CD4-positive, alpha-beta memory T cell (primary cell): ENCODE measurements at regions not wholly inside any gene's neighbourhood (a gene's known extent, or its start where the extent isn't known, plus 50 kb on each side); places are given as distances from the start of the nearest gene placed in this dataset.

ENCODE experiments used
- CTCF ChIA-PET: fragments of 350-600 bp; sonication (Branson Sonifier 250); formaldehyde crosslinking; loops from one replicate; lab custom pipeline; 2021; ENCODE audit warnings: inconsistent platforms; ENCODE audit not compliant: partially characterized antibody; lab: Charles Lee
- POLR2A ChIA-PET: fragments of 350-600 bp; sonication (Branson Sonifier 250); formaldehyde crosslinking; loops from one replicate; lab custom pipeline; 2021; ENCODE audit not compliant: partially characterized antibody; lab: Charles Lee
- DNase-seq, 5 donors: peaks; one replicate each; pipeline versions ENCODE4 v3.0.0 to v3.0.0-alpha.2; 2020 to 2022; ENCODE audit warnings: mixed read lengths in 1 of 5
- H3K27ac ChIP-seq: one replicate; pipeline ENCODE4 v1.7.0; 2013; ENCODE audit warnings: low read depth, low read length
- H3K27me3 ChIP-seq: 2 replicates; pipeline ENCODE4 v1.7.0; 2013; ENCODE audit warnings: mild to moderate bottlenecking, low read length, moderate library complexity; ENCODE audit not compliant: insufficient read depth
- H3K36me3 ChIP-seq: 2 replicates; pipeline ENCODE4 v1.7.0; 2013; ENCODE audit warnings: mild to moderate bottlenecking, low read length, moderate library complexity; ENCODE audit not compliant: insufficient read depth
- H3K4me1 ChIP-seq: 2 replicates; pipeline ENCODE4 v1.7.0; 2013; ENCODE audit warnings: mild to moderate bottlenecking, low read length, moderate library complexity; ENCODE audit not compliant: insufficient read depth
- H3K4me3 ChIP-seq, 2 donors: one replicate each; pipeline ENCODE4 v1.7.0; 2013; ENCODE audit warnings: low read length in 2 of 2, mild to moderate bottlenecking in 1 of 2
- H3K9me3 ChIP-seq, 2 donors: one replicate each; pipeline ENCODE4 v1.7.0; 2013; ENCODE audit warnings: low read length in 2 of 2, control low read depth in 1 of 2; ENCODE audit not compliant: control insufficient read depth in 1 of 2
- H3K27ac Mint-ChIP-seq, 7 donors: one replicate each; pipeline ENCODE4 v1.8.0; 2020 to 2021; ENCODE audit warnings: mixed read lengths in 7 of 7, mild to moderate bottlenecking in 6 of 7, inconsistent platforms in 3 of 7, moderate library complexity in 3 of 7
- H3K27me3 Mint-ChIP-seq, 2 donors: one replicate each; pipeline ENCODE4 v1.8.0; 2020 to 2021; ENCODE audit warnings: mixed read lengths in 2 of 2
- H3K36me3 Mint-ChIP-seq, 2 donors: one replicate each; pipeline ENCODE4 v1.8.0; 2020 to 2021; ENCODE audit warnings: mixed read lengths in 2 of 2, inconsistent platforms in 1 of 2, mild to moderate bottlenecking in 1 of 2
- H3K4me1 Mint-ChIP-seq, 4 donors: one replicate each; pipeline ENCODE4 v1.8.0; 2020 to 2021; ENCODE audit warnings: mixed read lengths in 4 of 4, mild to moderate bottlenecking in 1 of 4
- H3K4me3 Mint-ChIP-seq, 8 donors: one replicate each; pipeline ENCODE4 v1.8.0; 2020 to 2021; ENCODE audit warnings: mixed read lengths in 8 of 8, mild to moderate bottlenecking in 7 of 8, moderate library complexity in 6 of 8, inconsistent platforms in 3 of 8
- H3K9me3 Mint-ChIP-seq, 8 donors: one replicate each; pipeline ENCODE4 v1.8.0; 2020 to 2021; ENCODE audit warnings: mixed read lengths in 8 of 8, mild to moderate bottlenecking in 5 of 8, inconsistent platforms in 3 of 8, moderate library complexity in 1 of 8
- intact Hi-C: fragments of 100-400 bp; cut with micrococcal nuclease; formaldehyde crosslinking; loops from one replicate; pipeline ENCODE4 v1.15.1; 2023

- CTCF ChIA-PET = interaction anchor here (0.9 to 5.0 kb wide), 3 partner anchors 137 to 1259 kb away, joined by 3 to 64 read pairs (median 5); no protein-coding TSS in a partner anchor
- POLR2A ChIA-PET = interaction anchor here (1.0 to 3.6 kb wide), 7 partner anchors 8 to 1254 kb away, joined by 3 to 19 read pairs (median 5); no protein-coding TSS in a partner anchor
Measured at GRCh38 chr2:7430421-7430868, 513.2 kb downstream of the RNF144A start.

GRCh38 chr2:7430869-7431641, 513.8 kb downstream of the RNF144A start:
- peaks cover 0 to 9% (median 4%) of the 10 kb centered on the region in 8 donors for H3K9me3 Mint-ChIP-seq
- intact Hi-C loops = loop anchor here (2.0 kb wide), 2 partner anchors 20 to 300 kb away; no protein-coding TSS in a partner anchor
- H3K27ac Mint-ChIP-seq = peak overlapping the region in 2 of 7 donors; percentile 86 to 91
- H3K27me3 Mint-ChIP-seq = peaks cover 0 to 1% of the 10 kb centered on the region in 2 donors
- Histone ChIP-seq H3K4me3 (peak overlapping the region in 1 of 2 donors; percentile 51), H3K4me1 (peaks cover 12% of the 10 kb centered on the region), H3K27ac (no peak overlapping the region), H3K36me3 (no peaks in the 10 kb centered on the region), H3K27me3 (no peaks in the 10 kb centered on the region), H3K9me3 (no peaks in the 10 kb centered on the region)
- CTCF ChIA-PET = interaction anchor here (0.9 to 1.4 kb wide), 2 partner anchors 136 to 240 kb away, joined by 3 to 5 read pairs; no protein-coding TSS in a partner anchor
- POLR2A ChIA-PET = interaction anchor here (0.8 to 1.4 kb wide), 6 partner anchors 137 to 1253 kb away, joined by 3 to 11 read pairs (median 4); no protein-coding TSS in a partner anchor
- no peaks in the 10 kb centered on the region for H3K36me3 Mint-ChIP-seq
- peak overlapping the region; percentile 60 to 87 (median 78) for H3K4me3 Mint-ChIP-seq
- peak in 3 of 5 donors; percentile 15 to 37 (median 19) for DNase-seq
- H3K4me1 Mint-ChIP-seq = peaks cover 19 to 54% (median 36%) of the 10 kb centered on the region in 4 donors

More at GRCh38 chr2:7430421-7430868, 513.2 kb downstream of the RNF144A start:
- intact Hi-C loops = loop anchor here (2.0 kb wide), 2 partner anchors 20 to 300 kb away; no protein-coding TSS in a partner anchor
- peaks cover 19 to 49% (median 33%) of the 10 kb centered on the region in 4 donors for H3K4me1 Mint-ChIP-seq
- H3K36me3 Mint-ChIP-seq = no peaks in the 10 kb centered on the region
- H3K4me3 ChIP-seq = peak overlapping the region in 1 of 2 donors; percentile 51
- no peak for DNase-seq
- peaks cover 0 to 9% (median 4%) of the 10 kb centered on the region in 8 donors for H3K9me3 Mint-ChIP-seq
- H3K4me1 ChIP-seq = peaks cover 9% of the 10 kb centered on the region
- peaks cover 0 to 1% of the 10 kb centered on the region in 2 donors for H3K27me3 Mint-ChIP-seq
- no peaks in the 10 kb centered on the region for H3K27me3 ChIP-seq
- H3K36me3 ChIP-seq = no peaks in the 10 kb centered on the region
- no peaks in the 10 kb centered on the region for H3K9me3 ChIP-seq
- no peak overlapping the region for H3K27ac ChIP-seq
- peak overlapping the region; percentile 19 to 93 (median 86) for H3K27ac Mint-ChIP-seq
- peak overlapping the region; percentile 64 to 87 (median 78) for H3K4me3 Mint-ChIP-seq

- POLR2A ChIA-PET = no interaction called here
- Histone ChIP-seq H3K9me3 (no peaks in the 10 kb centered on the region), H3K27me3 (no peaks in the 10 kb centered on the region), H3K36me3 (no peaks in the 10 kb centered on the region), H3K27ac (no peak overlapping the region), H3K4me3 (no peak overlapping the region), H3K4me1 (peaks cover 26% of the 10 kb centered on the region)
- H3K4me3 Mint-ChIP-seq = peak overlapping the region in 6 of 8 donors; percentile 18 to 70 (median 46)
- H3K36me3 Mint-ChIP-seq = no peaks in the 10 kb centered on the region
- CTCF ChIA-PET = no interaction called here
- peaks cover 21 to 66% (median 42%) of the 10 kb centered on the region in 4 donors for H3K4me1 Mint-ChIP-seq
- peak overlapping the region in 4 of 7 donors; percentile 4 to 60 (median 31) for H3K27ac Mint-ChIP-seq
- DNase-seq = no peak
- peaks cover 0 to 1% of the 10 kb centered on the region in 2 donors for H3K27me3 Mint-ChIP-seq
- H3K9me3 Mint-ChIP-seq = peaks cover 0 to 9% (median 4%) of the 10 kb centered on the region in 8 donors
- intact Hi-C loops = no loop called here
Measured at GRCh38 chr2:7432436-7432835, 515.2 kb downstream of the RNF144A start.

- POLR2A ChIA-PET = interaction anchor here (0.9 to 1.5 kb wide), 2 partner anchors 131 to 1245 kb away, joined by 3 to 4 read pairs; partner anchors contain the start of gene ID2
- H3K4me3 Mint-ChIP-seq = peak overlapping the region in 1 of 8 donors; percentile 35
- H3K27ac Mint-ChIP-seq = peak overlapping the region in 4 of 7 donors; percentile 24 to 75 (median 61)
- H3K9me3 Mint-ChIP-seq = peaks cover 0 to 9% (median 4%) of the 10 kb centered on the region in 8 donors
- Histone ChIP-seq H3K36me3 (no peaks in the 10 kb centered on the region), H3K4me3 (no peak overlapping the region), H3K9me3 (no peaks in the 10 kb centered on the region), H3K27ac (no peak overlapping the region), H3K4me1 (peaks cover 30% of the 10 kb centered on the region), H3K27me3 (no peaks in the 10 kb centered on the region)
- intact Hi-C loops = no loop called here
- H3K27me3 Mint-ChIP-seq = peaks cover 0 to 1% of the 10 kb centered on the region in 2 donors
- H3K36me3 Mint-ChIP-seq = no peaks in the 10 kb centered on the region
- CTCF ChIA-PET = interaction anchor here (2.2 kb wide), 1 partner anchor 9 kb away, joined by 11 read pairs; no protein-coding TSS in a partner anchor
- DNase-seq = no peak
- H3K4me1 Mint-ChIP-seq = peaks cover 19 to 48% (median 33%) of the 10 kb centered on the region in 4 donors
Measured at GRCh38 chr2:7436096-7436906, 519.1 kb downstream of the RNF144A start.

GRCh38 chr2:7437141-7437540, 519.9 kb downstream of the RNF144A start:
- Mint-ChIP-seq H3K36me3 (no peaks in the 10 kb centered on the region), H3K4me1 (peaks cover 16 to 48% (median 30%) of the 10 kb centered on the region in 4 donors), H3K4me3 (peak overlapping the region in 2 of 8 donors; percentile 20 to 54), H3K9me3 (peaks cover 0 to 13% (median 4%) of the 10 kb centered on the region in 8 donors), H3K27me3 (peaks cover 0 to 1% of the 10 kb centered on the region in 2 donors), H3K27ac (peak overlapping the region in 4 of 7 donors; percentile 35 to 75 (median 48))
- Histone ChIP-seq H3K36me3 (no peaks in the 10 kb centered on the region), H3K27me3 (no peaks in the 10 kb centered on the region), H3K27ac (no peak overlapping the region), H3K4me3 (no peak overlapping the region), H3K9me3 (no peaks in the 10 kb centered on the region), H3K4me1 (peaks cover 30% of the 10 kb centered on the region)
- ChIA-PET POLR2A (interaction anchor here (0.9 to 1.5 kb wide), 4 partner anchors 13 to 1245 kb away, joined by 3 to 10 read pairs (median 4); partner anchors contain the start of gene ID2), CTCF (interaction anchor here (2.2 kb wide), 1 partner anchor 10 kb away, joined by 11 read pairs; no protein-coding TSS in a partner anchor)
- DNase-seq = no peak
- intact Hi-C loops = no loop called here
